ENCODE measurements at regions not wholly inside any gene's neighbourhood (a gene's known extent, or its start where the extent isn't known, plus 50 kb on each side); places are given as distances from the start of the nearest gene placed in this dataset.
"Not testable (repeated sequence)": the region's sequence is repeated elsewhere in the genome, so short reads cannot be mapped to it uniquely, and the experiment has no call there.

- no peak for DNase-seq (ENCODE audit: low read depth in 2 of 3, low spot score in 2 of 3)
Measured at GRCh38 chr3:11898611-11899325, 52.1 kb upstream of the TAMM41 start.

- not testable (repeated sequence) for DNase-seq (ENCODE audit: low read depth in 2 of 3, low spot score in 2 of 3)
Measured at GRCh38 chr3:11899389-11899788, 52.7 kb upstream of the TAMM41 start.

GRCh38 chr3:11899826-11900225 is 53.1 kb upstream of the TAMM41 start:
- no peak for DNase-seq (ENCODE audit: low read depth in 2 of 3, low spot score in 2 of 3)

DNA sequence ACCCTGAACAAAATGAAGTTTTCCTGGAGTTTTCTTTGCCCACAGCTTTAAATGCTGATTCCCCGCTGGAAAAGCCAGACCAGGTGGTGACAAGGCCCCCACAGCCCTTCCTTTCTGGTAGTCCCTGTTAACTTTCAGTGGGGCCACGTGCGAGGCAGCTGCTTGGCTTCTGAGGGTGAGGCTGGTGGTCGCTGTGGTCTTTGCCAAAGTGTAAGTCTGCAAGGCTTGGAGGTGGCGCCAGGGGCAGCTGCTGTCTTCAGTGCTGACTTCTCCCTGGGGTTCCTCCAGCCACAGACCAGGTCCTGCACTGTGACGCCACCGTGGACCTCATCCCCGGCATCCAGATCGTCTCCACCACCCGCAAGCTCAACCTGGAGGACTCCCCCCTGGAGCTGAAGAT is 54.1 kb upstream of the TAMM41 start:
- DNase-seq (ENCODE audit: low read depth in 2 of 3, low spot score in 2 of 3): no peak

GRCh38 chr3:11901286-11901875 is 54.7 kb upstream of the TAMM41 start:
- no peak for DNase-seq (ENCODE audit: low read depth in 2 of 3, low spot score in 2 of 3)

GRCh38 chr3:11903047-11903446 is 56.4 kb upstream of the TAMM41 start:
- no peak for DNase-seq (ENCODE audit: low read depth in 2 of 3, low spot score in 2 of 3)

GRCh38 chr3:11903447-11903846 is 56.8 kb upstream of the TAMM41 start:
- no peak for DNase-seq (ENCODE audit: low read depth in 2 of 3, low spot score in 2 of 3)

- no peak for DNase-seq (ENCODE audit: low read depth in 2 of 3, low spot score in 2 of 3)
Measured at GRCh38 chr3:11904157-11904556, 57.5 kb upstream of the TAMM41 start.

GRCh38 chr3:11906407-11906806 is 59.7 kb upstream of the TAMM41 start:
- no peak for DNase-seq (ENCODE audit: low read depth in 2 of 3, low spot score in 2 of 3)

DNA sequence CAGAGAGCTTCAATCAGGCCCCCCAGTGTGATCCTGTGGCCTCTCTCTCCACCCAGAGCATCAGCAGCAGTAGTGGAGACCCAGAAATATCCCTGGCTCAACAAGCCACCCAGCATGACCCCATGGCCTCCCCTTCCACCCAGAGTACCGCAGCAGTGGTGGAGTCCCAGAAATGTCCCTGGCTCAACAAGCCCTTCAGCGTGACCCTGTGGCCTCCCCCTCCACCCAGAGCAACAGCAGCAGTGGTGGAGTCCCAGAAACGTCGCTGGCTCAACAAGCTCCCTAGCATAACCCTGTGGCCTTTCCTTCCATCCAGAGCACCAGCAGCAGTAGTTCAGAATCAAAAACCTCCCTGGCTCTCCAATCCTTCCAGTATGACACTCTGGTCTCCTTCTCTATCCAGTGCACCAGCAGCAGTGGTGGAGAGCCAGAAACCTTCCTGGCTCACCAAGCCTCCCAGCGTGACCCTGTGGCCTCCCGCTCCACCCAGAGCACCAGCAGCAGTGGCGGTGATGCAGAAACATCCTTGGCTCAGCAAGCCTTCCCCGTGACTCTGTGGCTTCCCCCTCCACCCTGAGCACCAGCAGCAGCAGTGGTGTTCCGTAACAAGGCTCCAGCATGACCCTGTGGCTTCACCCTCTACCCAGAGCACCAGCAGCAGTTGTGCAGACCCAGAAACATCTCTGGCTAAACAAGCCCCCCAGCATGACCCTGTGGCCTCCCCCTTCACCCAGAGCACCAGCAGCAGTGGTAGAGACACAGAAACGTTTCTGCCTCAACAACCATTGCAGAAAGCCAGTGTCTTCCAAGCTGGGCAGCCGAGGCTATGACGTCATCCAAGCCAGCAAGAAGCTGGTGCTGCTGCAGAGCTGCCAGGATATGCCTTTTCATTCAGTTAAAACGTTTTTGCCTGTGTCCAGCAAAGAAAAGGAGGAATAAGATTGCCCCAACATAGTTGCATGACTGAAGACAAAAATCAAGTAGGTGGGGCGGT is 61.3 kb upstream of the TAMM41 start:
- DNase-seq (ENCODE audit: low read depth in 2 of 3, low spot score in 2 of 3): no peak

- DNase-seq (ENCODE audit: low read depth in 2 of 3, low spot score in 2 of 3): no peak
Measured at GRCh38 chr3:11908981-11909698, 62.5 kb upstream of the TAMM41 start.

DNA sequence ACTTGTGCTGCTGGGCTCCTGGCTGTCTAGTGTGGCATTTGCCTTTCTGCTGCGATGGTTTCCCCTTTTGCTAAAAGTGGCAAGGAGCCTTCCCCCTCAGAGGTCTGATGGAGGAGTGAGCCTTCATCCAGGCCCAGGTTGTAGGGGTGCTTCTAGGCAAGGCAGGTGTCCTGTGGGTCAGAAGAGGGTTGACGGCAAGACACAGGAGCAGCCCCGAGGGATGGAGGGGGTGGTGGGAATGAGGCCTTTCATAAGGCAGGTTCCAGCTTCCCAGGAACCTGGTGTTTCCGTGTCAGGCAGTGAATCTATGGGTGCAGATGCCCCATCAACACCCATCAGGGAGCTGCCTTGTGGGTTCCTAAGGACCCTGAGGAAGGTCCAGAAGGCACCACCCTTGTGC is 63.0 kb upstream of the TAMM41 start:
- DNase-seq (ENCODE audit: low read depth in 2 of 3, low spot score in 2 of 3): no peak

- not testable (repeated sequence) for DNase-seq (ENCODE audit: low read depth in 2 of 3, low spot score in 2 of 3)
Measured at GRCh38 chr3:11910216-11910930, 63.7 kb upstream of the TAMM41 start.

GRCh38 chr3:11910971-11911531 is 64.4 kb upstream of the TAMM41 start:
- DNase-seq (ENCODE audit: low read depth in 2 of 3, low spot score in 2 of 3): no peak

DNA sequence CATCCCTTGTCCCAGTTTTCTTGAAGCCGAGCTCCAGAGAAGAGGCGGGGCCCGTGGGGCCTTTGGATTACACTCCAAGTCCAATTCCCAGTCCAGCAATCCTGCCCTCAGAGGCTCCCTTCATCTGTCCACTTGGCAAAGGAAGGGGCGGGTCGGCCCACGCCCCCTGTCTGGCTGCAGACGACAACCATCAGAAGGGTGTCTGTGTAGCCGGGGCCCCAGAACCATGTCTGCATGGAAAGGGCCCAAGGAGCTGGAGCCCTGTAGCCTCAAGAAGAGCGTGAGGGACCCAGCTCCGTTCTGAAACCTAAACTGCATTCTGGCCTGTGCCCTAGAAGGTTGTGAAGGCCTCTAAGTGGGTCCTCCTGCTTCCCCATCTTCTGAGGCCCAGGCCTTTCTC is 65.2 kb upstream of the TAMM41 start:
- DNase-seq (ENCODE audit: low read depth in 2 of 3, low spot score in 2 of 3): not testable (repeated sequence)

DNA sequence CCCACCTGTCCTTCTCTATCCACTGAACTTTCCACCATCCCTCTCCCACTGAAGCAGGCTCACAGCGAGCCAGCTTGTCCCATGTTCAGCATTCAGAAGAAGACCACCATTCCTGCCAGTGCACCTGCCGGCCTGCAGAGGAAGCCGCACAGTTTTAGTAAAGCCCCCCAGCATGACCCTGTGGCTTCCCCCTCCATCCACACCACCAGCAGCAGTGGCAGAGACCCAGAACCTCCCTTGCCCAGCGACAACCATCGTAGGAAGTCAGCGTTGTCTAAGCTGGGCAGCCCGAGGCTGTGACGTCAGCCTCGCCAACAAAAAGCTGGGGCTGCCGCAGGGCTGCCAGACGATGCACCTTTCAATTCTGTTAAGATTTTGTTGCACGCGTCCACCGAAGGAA is 66.6 kb upstream of the TAMM41 start:
- DNase-seq (ENCODE audit: low read depth in 2 of 3, low spot score in 2 of 3): no peak

DNA sequence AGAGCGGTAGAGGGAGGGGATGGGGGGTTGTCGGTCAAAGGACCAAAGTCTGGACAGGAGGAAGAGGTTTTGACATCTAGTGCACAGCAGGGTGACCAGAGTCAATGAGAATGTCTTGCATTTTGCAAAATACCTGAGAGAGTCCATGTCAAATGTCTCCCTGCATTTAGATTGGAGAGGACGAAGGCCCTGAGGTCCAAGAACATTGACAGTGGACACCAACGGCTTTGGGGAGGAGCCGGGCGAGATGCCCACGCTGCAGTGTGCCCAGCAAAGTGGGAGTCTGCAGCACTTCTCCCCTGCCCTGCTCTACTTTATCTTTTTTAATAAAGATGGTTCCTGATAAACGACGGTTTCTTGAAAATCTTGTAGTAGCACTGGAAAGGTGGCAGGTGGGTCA is 67.4 kb upstream of the TAMM41 start:
- DNase-seq (ENCODE audit: low read depth in 2 of 3, low spot score in 2 of 3): no peak

DNA sequence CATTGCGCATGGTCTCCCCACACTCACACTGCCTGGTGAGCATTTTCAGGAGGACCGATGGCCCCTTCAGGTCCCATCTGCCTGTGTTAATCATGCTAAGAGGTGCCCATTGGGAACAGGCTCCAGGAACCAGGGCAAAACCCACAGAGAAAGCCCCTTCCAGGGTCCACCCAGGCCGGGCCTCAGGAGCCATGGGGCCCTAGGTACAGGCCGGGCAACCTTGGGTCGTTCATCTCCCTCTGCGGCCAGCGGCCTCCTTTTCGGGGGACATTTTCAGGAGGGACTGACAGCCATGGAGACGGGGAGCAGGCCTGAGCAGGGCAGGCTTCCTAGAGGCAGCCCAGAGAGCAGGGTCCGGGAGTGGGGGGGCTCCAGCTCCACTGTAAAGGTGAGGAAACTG is 68.0 kb upstream of the TAMM41 start:
- DNase-seq (ENCODE audit: low read depth in 2 of 3, low spot score in 2 of 3): no peak

DNA sequence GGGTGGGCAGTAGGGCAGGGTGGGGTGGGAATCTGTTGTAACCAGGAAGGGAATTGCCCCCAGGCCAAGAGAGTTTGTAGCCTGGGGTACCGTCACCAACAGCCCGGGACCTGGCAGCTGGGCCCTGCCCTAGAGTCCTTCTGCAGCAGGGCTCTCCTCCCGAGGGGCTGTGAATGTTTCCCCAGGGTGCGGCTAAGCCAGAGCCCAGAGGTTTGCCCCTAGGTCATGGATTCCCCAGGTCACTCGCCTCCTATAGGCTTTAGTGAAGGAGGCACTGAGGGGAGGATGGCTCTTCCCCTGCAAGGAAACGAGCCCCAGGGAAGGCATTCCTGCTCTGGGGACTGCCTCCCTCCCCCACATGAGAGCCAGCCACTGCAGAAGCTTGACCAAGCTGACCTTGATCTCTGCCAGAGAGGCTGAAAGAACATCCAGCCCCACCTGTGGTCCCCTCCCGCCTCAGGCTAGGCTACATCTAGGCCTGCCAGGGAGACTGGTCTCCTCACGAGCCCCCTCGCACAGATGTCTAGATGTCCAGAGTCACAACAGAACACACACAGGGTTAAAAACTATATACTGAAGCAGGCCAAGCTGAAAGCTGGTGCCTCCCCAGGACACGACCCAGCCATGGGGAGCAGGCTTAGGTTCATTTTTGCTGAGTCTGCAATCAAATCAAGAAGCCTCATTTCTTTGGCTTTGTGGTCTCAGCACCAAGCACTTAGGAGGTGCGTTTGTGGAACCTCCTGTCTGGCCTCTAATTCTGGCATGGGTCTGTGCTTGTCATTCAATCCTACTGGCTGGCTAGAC is 69.1 kb upstream of the TAMM41 start:
- no peak for DNase-seq (ENCODE audit: low read depth in 2 of 3, low spot score in 2 of 3)

Data from hematopoietic multipotent progenitor cell (in vitro differentiated cells).